SK-N-MC (cell line): ENCODE measurements at regions not wholly inside any gene's neighbourhood (a gene's known extent, or its start where the extent isn't known, plus 50 kb on each side); places are given as distances from the start of the nearest gene placed in this dataset.

Source experiments
- EZH2 ChIP-seq: fragments of 200-600 bp; sonication (generic); IDR thresholded peaks from one replicate; pipeline ENCODE4 v1.6.1; 2017; ENCODE audit warnings: antibody characterized with exemption
- POLR2AphosphoS5 ChIP-seq: IDR thresholded peaks from 2 replicates; pipeline ENCODE4 v1.6.1; 2012; ENCODE audit warnings: mild to moderate bottlenecking, low read depth, low read length, borderline replicate concordance

GRCh38 chrX:35699642-35700041 is 98.5 kb upstream of the MAGEB16 start:
- TF ChIP-seq POLR2AphosphoS5 (no peak), EZH2 (no peak)
